ENCODE measurements at regions not wholly inside any gene's neighbourhood (a gene's known extent, or its start where the extent isn't known, plus 50 kb on each side); places are given as distances from the start of the nearest gene placed in this dataset.

DNA sequence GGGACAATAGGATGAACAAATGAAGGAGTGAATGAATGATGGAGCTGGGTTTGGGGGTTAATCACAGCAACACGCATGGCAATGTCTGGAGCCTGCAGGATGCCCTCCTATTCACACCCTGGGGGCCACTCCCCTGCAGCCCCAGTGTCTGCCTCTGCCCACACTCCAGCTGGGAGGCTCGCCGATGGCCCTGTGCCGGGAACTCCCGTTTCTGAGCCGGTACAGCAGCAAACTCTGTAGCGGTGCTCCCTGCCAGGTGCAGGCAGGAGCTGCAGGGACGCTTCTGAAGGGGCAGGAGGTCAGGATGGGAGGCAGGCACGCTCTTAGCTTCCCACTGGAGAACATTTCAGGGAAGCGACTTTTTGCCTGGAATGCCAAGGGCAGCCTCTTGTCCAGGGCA, 55.4 kb upstream of the NCOR2 start:
- no peak for TF ChIP-seq ZNF274 (IDR thresholded peaks at IDR 0.05; ENCODE audit: low read depth, low read length)
- no peak for TF ChIP-seq SUZ12 (IDR thresholded peaks at IDR 0.05; ENCODE audit: extremely low read depth, insufficient read depth, insufficient read length)
- TF ChIP-seq YY1 (IDR thresholded peaks at IDR 0.05; ENCODE audit: insufficient read depth, insufficient read length), result no peak
